Endodermal cell (in vitro differentiated cells): ENCODE measurements at regions not wholly inside any gene's neighbourhood (a gene's known extent, or its start where the extent isn't known, plus 50 kb on each side); places are given as distances from the start of the nearest gene placed in this dataset.

ENCODE experiments used
- DNase-seq: peaks from one replicate; pipeline ENCODE4 v3.0.0-alpha.2; 2017
- H3K27ac ChIP-seq: 2 replicates; pipeline ENCODE4 v1.5.1; 2013; ENCODE audit warnings: mild to moderate bottlenecking, low read depth, low read length, moderate library complexity
- H3K27me3 ChIP-seq: 2 replicates; pipeline ENCODE4 v1.6.1; 2013; ENCODE audit warnings: mild to moderate bottlenecking, low read length, moderate library complexity; ENCODE audit not compliant: insufficient read depth, control insufficient read depth, poor library complexity, severe bottlenecking
- H3K36me3 ChIP-seq: 2 replicates; pipeline ENCODE4 v1.7.0; 2013; ENCODE audit warnings: mild to moderate bottlenecking, low read length, moderate library complexity; ENCODE audit not compliant: control insufficient read depth, insufficient read depth
- H3K4me1 ChIP-seq: one replicate; pipeline ENCODE4 v1.7.0; 2013; ENCODE audit warnings: low read length; ENCODE audit not compliant: control insufficient read depth, insufficient read depth
- H3K4me3 ChIP-seq: 2 replicates; pipeline ENCODE4 v1.5.1; 2013; ENCODE audit warnings: mild to moderate bottlenecking, low read length, moderate library complexity
- H3K9ac ChIP-seq: 2 replicates; pipeline ENCODE4 v1.6.1; 2013; ENCODE audit warnings: mild to moderate bottlenecking, low read length, moderate library complexity; ENCODE audit not compliant: poor library complexity, severe bottlenecking; ENCODE audit errors: extremely low read depth
- H3K9me3 ChIP-seq: 2 replicates; pipeline ENCODE4 v1.6.1; 2013; ENCODE audit warnings: mild to moderate bottlenecking, low read length, moderate library complexity; ENCODE audit not compliant: control insufficient read depth
- H3K27ac Mint-ChIP-seq: 2 replicates; pipeline ENCODE4 v1.8.0; 2020; ENCODE audit warnings: mixed read lengths
- H3K27me3 Mint-ChIP-seq: 2 replicates; pipeline ENCODE4 v1.8.0; 2021; ENCODE audit warnings: mild to moderate bottlenecking, mixed read lengths; ENCODE audit not compliant: insufficient read depth
- H3K36me3 Mint-ChIP-seq: 2 replicates; pipeline ENCODE4 v1.8.0; 2020; ENCODE audit warnings: low read depth, mixed read lengths
- H3K4me1 Mint-ChIP-seq: 2 replicates; pipeline ENCODE4 v1.8.0; 2020; ENCODE audit warnings: mixed read lengths
- H3K4me3 Mint-ChIP-seq: 2 replicates; pipeline ENCODE4 v1.8.0; 2020; ENCODE audit warnings: mild to moderate bottlenecking, moderate library complexity, mixed read lengths
- H3K9me3 Mint-ChIP-seq: 2 replicates; pipeline ENCODE4 v1.8.0; 2020; ENCODE audit warnings: mild to moderate bottlenecking, mixed read lengths
- WGBS, 2 experiments: methylation state at CpG; one replicate each; pipeline versions ENCODE4 v1.1.5 to v1.1.7; 2013; ENCODE audit warnings: missing lambda C conversion rate in 2 of 2, mixed read lengths in 1 of 2; ENCODE audit not compliant: insufficient coverage in 1 of 2, insufficient read length in 1 of 2; 5-methylcytosine and 5-hydroxymethylcytosine counted together
- TF ChIP-seq, protein P1 (sequence below): fragments of 200-600 bp; sonication (generic); conservative IDR thresholded peaks from 2 replicates; pipeline ENCODE4 v1.5.0; 2021; ENCODE audit warnings: antibody characterized with exemption, mild to moderate bottlenecking

DNA sequence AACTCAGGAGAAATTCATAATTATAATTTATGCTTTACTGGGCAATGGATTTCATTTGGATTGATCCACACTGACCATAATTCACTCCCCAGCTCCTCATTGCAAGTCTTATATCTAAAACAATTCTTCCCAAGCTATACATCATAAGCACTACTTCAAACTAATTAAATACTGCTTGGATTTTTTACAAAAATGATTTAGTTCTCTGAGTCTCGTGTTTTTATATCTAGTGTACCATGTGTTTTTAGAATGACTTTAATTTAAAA is 443.8 kb downstream of the GPAM start:
- Histone ChIP-seq H3K27me3 (peaks cover 52% of the 10 kb centered on the region), H3K9me3 (peaks cover 12% of the 10 kb centered on the region), H3K27ac (no peak overlapping the region), H3K36me3 (no peaks in the 10 kb centered on the region), H3K4me3 (no peak overlapping the region), H3K4me1 (no peaks in the 10 kb centered on the region), H3K9ac (no peak overlapping the region)
- Mint-ChIP-seq H3K4me3 (no peak overlapping the region), H3K36me3 (no peaks in the 10 kb centered on the region), H3K27ac (no peak overlapping the region), H3K27me3 (peaks cover 33% of the 10 kb centered on the region), H3K9me3 (peaks cover 2% of the 10 kb centered on the region), H3K4me1 (peaks cover 4% of the 10 kb centered on the region)
- DNase-seq = no peak
- TF ChIP-seq, protein P1, sequence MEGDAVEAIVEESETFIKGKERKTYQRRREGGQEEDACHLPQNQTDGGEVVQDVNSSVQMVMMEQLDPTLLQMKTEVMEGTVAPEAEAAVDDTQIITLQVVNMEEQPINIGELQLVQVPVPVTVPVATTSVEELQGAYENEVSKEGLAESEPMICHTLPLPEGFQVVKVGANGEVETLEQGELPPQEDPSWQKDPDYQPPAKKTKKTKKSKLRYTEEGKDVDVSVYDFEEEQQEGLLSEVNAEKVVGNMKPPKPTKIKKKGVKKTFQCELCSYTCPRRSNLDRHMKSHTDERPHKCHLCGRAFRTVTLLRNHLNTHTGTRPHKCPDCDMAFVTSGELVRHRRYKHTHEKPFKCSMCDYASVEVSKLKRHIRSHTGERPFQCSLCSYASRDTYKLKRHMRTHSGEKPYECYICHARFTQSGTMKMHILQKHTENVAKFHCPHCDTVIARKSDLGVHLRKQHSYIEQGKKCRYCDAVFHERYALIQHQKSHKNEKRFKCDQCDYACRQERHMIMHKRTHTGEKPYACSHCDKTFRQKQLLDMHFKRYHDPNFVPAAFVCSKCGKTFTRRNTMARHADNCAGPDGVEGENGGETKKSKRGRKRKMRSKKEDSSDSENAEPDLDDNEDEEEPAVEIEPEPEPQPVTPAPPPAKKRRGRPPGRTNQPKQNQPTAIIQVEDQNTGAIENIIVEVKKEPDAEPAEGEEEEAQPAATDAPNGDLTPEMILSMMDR = no peak
- WGBS, 2 experiments = 83% methylated on average over 1 of the region's 1 CpG; no CpG with 5 or more reads in 1 of the 2 experiments

DNA sequence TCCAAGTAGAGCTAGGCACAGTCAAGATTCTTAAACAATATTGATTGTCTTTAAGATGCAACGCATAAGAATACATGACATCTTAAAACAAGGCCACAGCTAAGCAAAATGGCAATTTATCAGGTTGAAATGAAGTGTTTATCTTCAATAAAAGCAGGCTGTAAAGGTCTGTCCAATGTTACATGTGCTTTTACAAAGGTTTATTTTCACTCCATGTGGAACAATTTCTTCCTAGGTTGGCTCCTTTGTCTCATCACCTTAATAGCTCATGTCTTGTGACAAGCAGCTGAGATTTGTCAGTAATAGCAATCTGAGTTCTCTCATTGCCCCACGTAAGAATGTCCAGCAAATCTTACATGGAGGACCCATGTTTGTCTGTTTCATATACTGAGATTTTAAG is 437.6 kb downstream of the GPAM start:
- no peak overlapping the region for H3K27ac ChIP-seq
- H3K4me1 Mint-ChIP-seq = no peaks in the 10 kb centered on the region
- no peak overlapping the region for H3K4me3 Mint-ChIP-seq
- H3K27me3 ChIP-seq = peaks cover 3% of the 10 kb centered on the region
- TF ChIP-seq, protein P1 = no peak
- no peaks in the 10 kb centered on the region for H3K9me3 Mint-ChIP-seq
- no peak for DNase-seq
- no peaks in the 10 kb centered on the region for H3K9me3 ChIP-seq
- WGBS, 2 experiments = 98 to 100% methylated on average over 1 to 2 of the region's 2 CpGs
- no peak overlapping the region for H3K27ac Mint-ChIP-seq
- H3K36me3 Mint-ChIP-seq = no peaks in the 10 kb centered on the region
- no peak overlapping the region for H3K9ac ChIP-seq
- H3K4me1 ChIP-seq = no peaks in the 10 kb centered on the region
- H3K27me3 Mint-ChIP-seq = no peaks in the 10 kb centered on the region
- no peak overlapping the region for H3K4me3 ChIP-seq
- H3K36me3 ChIP-seq = no peaks in the 10 kb centered on the region

DNA sequence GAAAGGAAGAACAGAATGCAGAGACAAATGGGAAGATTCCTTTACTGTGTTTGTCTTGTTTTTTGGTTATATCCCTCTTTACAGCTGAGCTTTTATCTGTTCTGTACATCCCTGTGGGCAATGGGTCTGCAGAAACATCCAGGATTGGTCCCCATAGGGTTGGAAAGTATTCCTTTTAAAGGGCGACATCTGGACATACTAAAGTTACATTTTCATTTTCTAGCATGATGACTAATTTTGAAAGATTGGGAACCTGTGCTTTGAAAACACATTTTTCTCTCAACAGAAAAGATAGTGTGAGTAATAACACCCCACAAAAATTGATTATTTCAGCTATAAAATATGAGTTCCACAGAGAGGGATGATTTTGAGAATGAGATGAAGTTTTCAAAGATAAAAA is 435.8 kb downstream of the GPAM start:
- Histone ChIP-seq H3K27ac (no peak overlapping the region), H3K36me3 (no peaks in the 10 kb centered on the region), H3K27me3 (no peaks in the 10 kb centered on the region), H3K9me3 (no peaks in the 10 kb centered on the region), H3K4me1 (no peaks in the 10 kb centered on the region), H3K9ac (no peak overlapping the region), H3K4me3 (no peak overlapping the region)
- 92% methylated on average over 1 of the region's 1 CpG; no CpG with 5 or more reads in 1 of the 2 experiments for WGBS, 2 experiments
- Mint-ChIP-seq H3K9me3 (no peaks in the 10 kb centered on the region), H3K36me3 (no peaks in the 10 kb centered on the region), H3K4me3 (no peak overlapping the region), H3K4me1 (no peaks in the 10 kb centered on the region), H3K27me3 (no peaks in the 10 kb centered on the region), H3K27ac (no peak overlapping the region)
- DNase-seq = no peak
- TF ChIP-seq, protein P1 = no peak
